BJ (cell line): ENCODE measurements at regions not wholly inside any gene's neighbourhood (a gene's known extent, or its start where the extent isn't known, plus 50 kb on each side); places are given as distances from the start of the nearest gene placed in this dataset.
"Not testable (repeated sequence)": the region's sequence is repeated elsewhere in the genome, so short reads cannot be mapped to it uniquely, and the experiment has no call there.

Experiments
- CTCF ChIA-PET: fragments of 350-600 bp; formaldehyde crosslinking; extraction: SDS; loops from one replicate; lab custom pipeline; 2021; ENCODE audit warnings: antibody characterized with exemption, inconsistent platforms; lab: Yijun Ruan, JAX
- POLR2A ChIA-PET: fragments of 300-600 bp; sonication (Branson Sonifier 250); formaldehyde crosslinking; extraction: SDS; loops from one replicate; lab custom pipeline; 2021; ENCODE audit warnings: antibody characterized with exemption; lab: Charles Lee
- DNase-seq: peaks from one replicate; pipeline ENCODE4 v3.0.0-alpha.2; 2011; ENCODE audit warnings: low read depth
- H3K27me3 ChIP-seq: 2 replicates; pipeline ENCODE4 v1.6.0; 2011; ENCODE audit warnings: low read length; ENCODE audit not compliant: control insufficient read depth, insufficient read depth
- H3K36me3 ChIP-seq: 2 replicates; pipeline ENCODE4 v1.5.1; 2011; ENCODE audit warnings: low read length; ENCODE audit not compliant: control insufficient read depth, insufficient read depth
- H3K4me3 ChIP-seq: 2 replicates; pipeline ENCODE4 v1.5.1; 2011; ENCODE audit warnings: low read depth, mild to moderate bottlenecking, control low read depth, low read length
- CTCF ChIP-seq: IDR thresholded peaks from 2 replicates; pipeline ENCODE4 v1.5.1; 2011; ENCODE audit warnings: low read depth, mild to moderate bottlenecking, control low read depth, inconsistent platforms, low read length, moderate library complexity; ENCODE audit not compliant: insufficient read depth

GRCh38 chr15:25093455-25094029 is 138.8 kb downstream of the SNRPN start:
- Histone ChIP-seq H3K4me3 (no peak overlapping the region), H3K36me3 (peaks cover 5% of the 10 kb centered on the region), H3K27me3 (no peaks in the 10 kb centered on the region)
- ChIA-PET CTCF (no interaction called here), POLR2A (no interaction called here)
- no peak for DNase-seq
- no peak for TF ChIP-seq CTCF

- no peak for TF ChIP-seq CTCF
- DNase-seq, result no peak
- no peaks in the 10 kb centered on the region for H3K27me3 ChIP-seq
- ChIA-PET CTCF (no interaction called here), POLR2A (no interaction called here)
- H3K36me3 ChIP-seq, result peaks cover 5% of the 10 kb centered on the region
- no peak overlapping the region for H3K4me3 ChIP-seq
Observed at GRCh38 chr15:25094066-25094465, 139.3 kb downstream of the SNRPN start.

GRCh38 chr15:25094519-25094918 is 139.7 kb downstream of the SNRPN start:
- Histone ChIP-seq H3K36me3 (peaks cover 6% of the 10 kb centered on the region), H3K27me3 (no peaks in the 10 kb centered on the region), H3K4me3 (no peak overlapping the region)
- CTCF ChIA-PET, result no interaction called here
- no peak for DNase-seq
- TF ChIP-seq CTCF, result no peak
- POLR2A ChIA-PET, result no interaction called here

- POLR2A ChIA-PET, result no interaction called here
- CTCF ChIA-PET, result no interaction called here
- no peak for TF ChIP-seq CTCF
- no peak for DNase-seq
- Histone ChIP-seq H3K36me3 (peaks cover 6% of the 10 kb centered on the region), H3K27me3 (no peaks in the 10 kb centered on the region), H3K4me3 (no peak overlapping the region)
Observed at GRCh38 chr15:25095179-25095578, 140.4 kb downstream of the SNRPN start.

- POLR2A ChIA-PET, H3K4me3 ChIP-seq, DNase-seq, H3K27me3 ChIP-seq, H3K36me3 ChIP-seq: not testable (repeated sequence)
- CTCF ChIA-PET, result interaction anchor here (0.6 kb wide), 1 partner anchor 11 kb away, joined by 3 read pairs; no protein-coding TSS in a partner anchor
Observed at GRCh38 chr15:25099966-25100365, 145.2 kb downstream of the SNRPN start.

- no peaks in the 10 kb centered on the region; the same call in 1 of the 2 replicates for H3K27me3 ChIP-seq
- ChIA-PET POLR2A (no interaction called here), CTCF (no interaction called here)
- DNase-seq, result no peak
- peaks cover 6% of the 10 kb centered on the region for H3K36me3 ChIP-seq
- H3K4me3 ChIP-seq, result no peak overlapping the region
- no peak for TF ChIP-seq CTCF
Observed at GRCh38 chr15:25106209-25106608, 151.4 kb downstream of the SNRPN start.
